GM19043 (cell line): ENCODE measurements at regions not wholly inside any gene's neighbourhood (a gene's known extent, or its start where the extent isn't known, plus 50 kb on each side); places are given as distances from the start of the nearest gene placed in this dataset.
"Not testable (repeated sequence)": the region's sequence is repeated elsewhere in the genome, so short reads cannot be mapped to it uniquely, and the experiment has no call there.

Experiments
- ATAC-seq: cut with Tn5 transposase; IDR thresholded peaks from one replicate; pipeline ENCODE4 v1.9.1; 2021; ENCODE audit warnings: low read depth; ENCODE audit not compliant: unreplicated experiment

DNA sequence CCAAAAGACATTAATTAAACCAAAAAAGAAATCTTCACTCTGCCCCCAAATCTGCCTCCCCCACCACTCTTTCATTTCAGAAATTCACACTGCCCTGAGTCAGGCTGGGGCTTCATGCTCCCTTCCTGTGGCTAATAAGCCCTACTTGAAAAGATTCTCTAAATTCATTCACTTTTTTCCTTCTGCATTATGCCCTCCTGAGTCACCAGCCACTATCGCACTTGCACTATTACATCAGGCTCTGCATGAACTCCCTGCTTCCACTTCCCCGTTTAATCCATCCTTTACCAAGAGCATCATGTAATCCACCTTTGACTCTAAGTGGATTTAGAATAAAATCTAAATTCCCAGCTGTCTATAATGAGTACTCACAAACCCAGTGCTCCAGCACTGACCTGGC, 295.4 kb upstream of the KLF3 start:
- ATAC-seq, result no peak

DNA sequence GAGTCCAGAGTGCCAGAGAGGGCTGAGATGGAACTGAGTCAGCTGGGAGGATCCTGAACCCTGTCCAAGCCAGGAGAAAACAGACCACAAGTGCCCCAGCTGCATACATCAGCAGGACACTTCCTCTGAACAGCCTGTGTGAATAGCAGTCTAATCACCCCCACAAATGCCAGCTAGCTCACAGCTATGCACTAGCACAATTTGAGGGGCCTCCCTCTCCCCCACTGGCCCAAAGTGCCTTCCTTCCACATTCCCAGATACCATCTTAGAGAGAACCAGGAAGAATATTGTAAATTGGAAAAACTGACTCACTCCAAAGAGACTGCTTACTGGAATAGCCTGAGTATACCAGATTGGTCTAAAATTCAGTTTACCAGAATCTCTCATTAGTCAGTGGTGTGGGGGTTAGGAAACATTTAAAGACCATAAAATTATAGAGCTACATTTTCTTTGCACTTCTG, 292.6 kb upstream of the KLF3 start:
- ATAC-seq, result no peak

DNA sequence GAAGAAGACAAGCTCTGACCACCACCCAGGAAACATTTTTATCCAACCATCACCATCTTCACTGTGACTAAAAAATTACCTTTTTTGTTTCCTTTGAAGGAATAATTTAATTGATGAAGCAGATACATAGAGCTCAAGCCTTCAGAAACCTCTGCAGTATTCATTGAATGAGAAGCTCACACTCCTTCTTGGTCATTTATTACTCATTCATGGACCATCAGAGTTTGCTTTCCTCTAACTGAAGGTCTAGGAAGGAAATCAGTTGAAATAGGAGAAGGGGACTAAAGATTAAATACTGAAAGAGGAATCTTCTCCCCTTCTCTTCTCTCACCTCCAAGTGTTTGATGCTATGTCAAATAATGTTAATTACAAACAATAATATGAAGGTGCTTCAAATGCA, 290.6 kb upstream of the KLF3 start:
- ATAC-seq, result no peak

DNA sequence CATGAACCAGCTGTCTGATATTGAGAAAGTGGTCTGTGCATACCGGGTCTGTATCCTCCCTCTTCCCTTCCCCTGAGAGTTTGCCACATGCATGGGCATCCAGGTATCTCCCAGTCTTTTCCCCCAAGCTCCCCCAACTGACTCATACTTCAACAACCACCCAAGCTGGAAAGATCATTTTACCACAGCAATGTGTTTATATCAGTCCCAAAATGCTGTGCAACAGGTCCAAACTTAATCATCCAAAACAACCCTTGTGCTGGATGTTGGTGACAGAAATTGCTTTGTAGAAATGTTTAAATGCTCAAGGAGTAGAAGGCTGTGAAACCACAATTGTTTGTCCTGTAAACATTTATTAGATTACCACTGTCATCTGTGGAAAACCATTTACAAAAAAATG, 286.8 kb upstream of the KLF3 start:
- ATAC-seq, result no peak

DNA sequence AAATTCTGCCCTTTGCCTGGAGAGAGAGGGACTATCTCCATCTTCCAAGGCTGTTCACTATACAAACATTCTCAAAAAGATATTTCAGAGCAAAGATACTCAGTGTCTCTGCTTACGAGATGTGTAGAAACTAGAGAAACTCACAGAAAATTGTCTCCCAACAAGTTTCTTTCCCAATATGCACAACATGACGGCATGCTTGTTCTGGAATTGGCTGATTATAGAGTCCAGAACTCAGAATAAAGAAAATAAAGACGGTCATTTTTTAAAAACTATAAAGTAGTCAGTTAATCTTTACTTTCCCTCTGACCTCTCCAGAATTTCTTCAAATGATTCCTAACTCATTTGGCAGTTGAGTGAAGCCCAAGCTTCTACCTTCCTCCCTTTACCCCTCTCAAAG, 285.5 kb upstream of the KLF3 start:
- no peak for ATAC-seq

DNA sequence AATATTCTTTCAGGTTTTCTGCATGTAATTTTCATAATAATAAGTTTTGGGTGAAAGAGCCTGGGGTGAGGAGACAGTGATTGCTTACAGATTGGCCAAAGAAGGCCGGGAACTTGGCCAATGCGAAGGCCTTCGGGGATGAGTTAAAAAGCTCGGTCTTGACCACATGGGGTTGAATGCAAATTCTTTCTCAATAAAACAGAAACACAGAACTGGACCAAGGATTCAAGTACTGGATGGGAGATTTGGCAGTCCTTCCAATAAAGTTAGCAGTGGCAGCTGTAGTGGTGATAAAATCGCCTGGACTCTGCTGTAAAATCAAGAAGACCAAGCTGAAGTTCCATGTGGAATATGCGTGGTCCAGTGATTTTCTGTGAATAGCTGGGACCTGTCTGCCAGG, 282.2 kb upstream of the KLF3 start:
- ATAC-seq, result no peak

DNA sequence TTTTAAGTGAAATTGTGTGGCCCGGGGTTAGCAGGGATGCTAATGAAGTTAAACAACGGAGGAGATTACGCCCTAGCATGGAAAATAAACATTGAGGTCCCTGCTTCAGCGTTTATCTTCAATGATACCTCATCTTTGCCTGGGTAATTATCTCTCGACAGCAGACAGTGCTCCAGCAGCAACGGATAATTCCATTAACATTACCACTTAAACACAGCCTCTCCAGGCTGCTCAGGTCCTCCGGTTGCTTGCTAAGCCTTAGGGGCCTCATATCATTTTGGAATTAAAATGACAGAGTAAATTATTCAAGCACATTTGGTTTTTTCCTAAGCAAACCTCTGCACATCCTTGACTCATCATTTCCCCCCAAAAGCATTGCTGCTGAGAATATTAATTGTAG, 281.5 kb upstream of the KLF3 start:
- no peak for ATAC-seq

DNA sequence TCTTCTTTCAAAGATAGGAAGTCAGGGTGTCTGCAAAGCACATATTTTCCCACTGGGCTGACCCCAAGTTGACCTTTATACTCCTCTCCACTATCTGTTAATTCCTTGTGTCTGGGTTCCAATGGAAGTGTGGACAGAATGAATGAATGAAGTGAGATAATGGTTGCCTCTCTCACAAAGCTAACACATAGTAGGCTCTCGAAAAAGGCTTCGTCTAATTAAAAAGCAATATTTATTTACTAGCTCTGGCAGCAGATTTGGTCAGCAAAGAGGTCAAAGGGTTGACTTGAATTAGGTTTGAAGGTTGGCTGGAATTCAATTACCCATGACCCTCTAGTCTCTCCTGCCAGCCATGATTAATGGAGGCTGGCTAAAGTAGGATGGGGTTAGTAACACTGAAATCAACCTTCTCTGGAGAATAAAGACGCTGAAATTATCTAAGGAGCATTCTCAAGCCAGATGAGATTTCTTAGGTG, 280.3 kb upstream of the KLF3 start:
- ATAC-seq, result no peak

DNA sequence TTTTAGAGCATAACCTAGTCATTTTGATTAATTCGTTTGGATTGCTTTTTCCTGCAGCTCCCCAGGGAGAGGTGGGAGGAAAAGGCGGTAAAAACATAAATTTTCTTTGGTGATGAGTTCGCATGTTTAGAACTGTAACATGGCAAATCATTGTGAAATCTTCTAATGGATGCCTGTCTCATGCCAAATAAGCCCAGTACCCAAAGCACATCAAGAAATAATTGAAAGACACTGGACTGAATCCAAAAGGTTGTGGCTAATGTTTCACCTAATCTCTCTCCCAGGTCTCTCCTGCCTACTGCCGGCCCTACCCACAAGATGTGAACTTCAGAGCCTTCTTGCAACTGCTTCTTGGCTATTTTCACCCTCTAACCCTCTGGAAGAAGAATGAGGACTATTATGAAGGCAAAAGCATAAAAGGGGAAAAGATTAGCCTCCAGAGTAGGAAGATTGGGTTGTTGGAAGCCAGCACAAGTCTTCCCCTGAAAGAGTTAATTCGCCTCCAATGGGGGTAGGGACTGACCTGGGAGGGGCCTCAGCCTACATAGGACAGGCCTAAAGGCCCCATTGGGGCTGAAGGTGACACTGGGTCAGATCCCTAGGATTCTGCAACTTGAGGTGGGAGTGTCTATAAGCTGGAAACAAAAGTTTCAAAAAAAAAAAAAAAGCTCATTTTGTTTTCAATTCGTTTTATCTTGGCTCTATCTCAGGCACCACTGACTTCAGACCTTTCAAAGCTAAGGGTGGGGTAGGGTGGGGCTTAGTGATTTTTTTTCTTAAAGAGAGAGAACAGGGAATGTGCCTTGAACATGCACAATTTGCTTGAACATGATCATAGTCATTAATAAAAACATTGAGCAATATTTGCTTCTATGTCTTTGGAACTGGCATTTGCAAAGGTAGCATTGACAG, 278.6 kb upstream of the KLF3 start:
- ATAC-seq, result no peak

DNA sequence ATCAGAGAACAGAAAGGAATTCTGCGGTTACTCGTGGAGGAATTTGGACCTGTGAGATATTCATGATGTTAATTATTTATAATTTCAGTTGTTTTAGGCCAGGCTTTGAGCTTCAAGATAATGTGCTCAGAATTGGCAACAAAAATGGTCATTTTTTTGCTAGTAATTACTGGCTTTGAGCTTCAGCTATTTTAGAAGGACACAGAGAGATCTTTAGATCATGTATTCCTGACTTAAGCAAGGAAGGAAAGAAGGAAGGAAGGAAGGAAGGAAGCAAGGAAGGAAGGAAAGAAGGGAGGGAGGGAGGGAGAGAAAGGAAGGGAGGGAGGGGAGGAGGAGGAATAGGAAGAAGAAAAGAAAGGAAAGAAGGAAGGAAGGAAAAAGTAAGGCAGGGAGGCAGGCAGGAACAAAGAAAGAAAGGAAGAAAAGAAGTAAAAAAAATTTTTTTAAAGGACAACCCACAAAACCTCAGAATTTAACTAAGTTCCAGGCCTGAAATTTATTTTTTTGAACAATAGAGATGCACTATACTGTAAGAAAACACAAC, 277.9 kb upstream of the KLF3 start:
- ATAC-seq, result no peak

DNA sequence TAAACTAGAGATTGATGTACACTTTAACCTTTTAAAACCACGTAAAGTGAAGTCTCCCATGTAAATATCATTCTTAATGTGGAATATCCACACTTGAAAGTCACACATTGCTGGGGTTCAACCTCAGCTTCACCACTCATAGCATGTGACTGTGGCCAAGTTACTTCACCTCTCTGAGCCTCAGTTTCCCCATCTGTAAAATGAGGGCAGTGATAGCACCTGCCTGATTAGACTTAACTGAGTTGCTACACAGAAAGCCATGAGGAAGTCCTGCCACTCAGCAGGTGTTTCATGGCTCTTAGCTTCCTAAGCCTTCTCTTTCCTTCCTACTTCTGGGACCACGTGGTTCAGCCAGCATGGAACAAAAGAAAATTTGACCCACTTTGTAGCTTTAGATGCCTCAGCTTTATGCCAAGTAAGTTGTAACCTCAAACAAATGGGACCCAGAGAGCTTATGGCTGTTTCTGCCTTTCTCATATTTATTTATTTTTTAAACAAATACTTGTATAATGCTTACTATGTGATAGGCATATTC, 277.3 kb upstream of the KLF3 start:
- no peak for ATAC-seq

DNA sequence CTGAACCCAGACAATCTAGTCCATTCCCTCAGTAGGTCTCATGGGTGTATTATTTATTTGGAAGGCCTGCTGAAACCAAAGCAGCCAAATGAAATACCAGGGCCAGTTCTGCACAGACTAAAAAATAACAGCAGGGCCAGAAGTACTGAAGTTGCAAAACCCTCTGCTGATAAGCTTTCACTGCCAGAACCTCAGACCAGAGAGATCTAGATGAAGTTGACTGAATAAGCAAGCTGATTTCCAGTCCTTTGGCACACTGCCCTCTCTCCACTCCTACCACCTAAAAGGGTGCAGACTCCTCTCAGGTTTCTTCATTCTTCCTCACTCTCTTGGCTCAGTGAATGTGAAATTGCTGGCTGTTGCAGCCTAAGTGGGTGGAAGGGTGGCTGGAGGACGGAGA, 276.7 kb upstream of the KLF3 start:
- ATAC-seq, result no peak

DNA sequence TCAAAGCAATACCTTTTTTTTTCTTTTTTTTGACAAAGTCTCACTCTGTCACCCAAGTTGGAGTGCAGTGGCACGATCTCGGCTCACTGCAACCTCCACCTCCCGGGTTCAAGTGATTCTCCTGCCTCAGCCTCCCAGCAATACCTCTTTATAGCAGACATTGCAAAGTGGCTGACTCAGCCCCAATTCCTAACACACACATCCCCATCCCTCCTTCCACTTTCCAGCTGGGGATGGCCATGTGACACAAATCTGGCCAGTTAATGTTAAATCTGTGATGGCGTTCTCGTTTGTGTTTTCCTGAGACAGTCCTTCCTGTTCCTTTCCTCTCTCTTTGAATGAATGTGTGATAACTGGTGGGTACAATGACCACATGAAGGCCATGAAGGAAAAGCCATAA, 276.2 kb upstream of the KLF3 start:
- no peak for ATAC-seq

DNA sequence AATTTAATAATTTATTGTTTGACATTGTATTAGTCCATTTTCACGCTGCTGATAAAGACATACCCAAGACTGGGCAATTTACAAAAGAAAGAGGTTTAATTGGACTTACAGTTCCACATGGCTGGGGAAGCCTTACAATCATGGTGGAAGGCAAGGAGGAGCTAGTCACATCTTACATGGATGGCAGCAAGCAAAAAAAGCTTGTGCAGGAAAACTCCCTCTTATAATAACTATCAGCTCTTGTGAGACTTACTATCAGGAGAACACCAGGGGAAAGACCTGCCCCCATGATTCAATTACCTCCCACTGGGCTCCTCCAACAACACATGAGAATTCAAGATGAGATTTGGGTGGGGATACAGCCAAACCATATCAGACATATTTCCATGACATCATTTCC, 275.1 kb upstream of the KLF3 start:
- ATAC-seq, result not testable (repeated sequence)

DNA sequence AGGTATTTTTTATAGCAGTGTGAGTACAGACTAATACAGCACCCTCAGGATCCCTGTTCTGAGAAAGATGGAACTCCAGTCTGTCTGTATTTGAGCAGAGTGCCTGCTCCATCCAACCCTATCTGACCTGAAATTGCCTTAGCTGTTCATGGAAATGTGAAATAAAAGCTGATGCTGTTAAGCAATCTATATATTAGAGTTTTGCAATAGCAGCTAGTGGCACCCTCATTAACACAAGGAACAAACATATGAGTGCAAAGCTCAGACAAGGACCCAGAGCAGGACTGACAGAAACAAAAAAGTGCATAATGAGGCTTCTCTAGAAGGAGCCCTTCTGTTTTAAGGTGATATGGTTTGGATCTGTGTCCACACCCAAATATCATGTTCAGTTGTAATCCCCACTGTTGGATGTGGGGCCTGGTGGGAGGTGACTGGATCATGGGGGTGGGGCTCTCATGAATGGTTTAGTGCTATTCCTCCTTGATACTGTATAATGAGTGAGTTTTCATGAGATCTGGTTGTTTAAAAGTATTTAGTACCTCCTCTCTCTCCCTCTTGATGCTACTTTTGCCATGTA, 272.9 kb upstream of the KLF3 start:
- ATAC-seq, result no peak

DNA sequence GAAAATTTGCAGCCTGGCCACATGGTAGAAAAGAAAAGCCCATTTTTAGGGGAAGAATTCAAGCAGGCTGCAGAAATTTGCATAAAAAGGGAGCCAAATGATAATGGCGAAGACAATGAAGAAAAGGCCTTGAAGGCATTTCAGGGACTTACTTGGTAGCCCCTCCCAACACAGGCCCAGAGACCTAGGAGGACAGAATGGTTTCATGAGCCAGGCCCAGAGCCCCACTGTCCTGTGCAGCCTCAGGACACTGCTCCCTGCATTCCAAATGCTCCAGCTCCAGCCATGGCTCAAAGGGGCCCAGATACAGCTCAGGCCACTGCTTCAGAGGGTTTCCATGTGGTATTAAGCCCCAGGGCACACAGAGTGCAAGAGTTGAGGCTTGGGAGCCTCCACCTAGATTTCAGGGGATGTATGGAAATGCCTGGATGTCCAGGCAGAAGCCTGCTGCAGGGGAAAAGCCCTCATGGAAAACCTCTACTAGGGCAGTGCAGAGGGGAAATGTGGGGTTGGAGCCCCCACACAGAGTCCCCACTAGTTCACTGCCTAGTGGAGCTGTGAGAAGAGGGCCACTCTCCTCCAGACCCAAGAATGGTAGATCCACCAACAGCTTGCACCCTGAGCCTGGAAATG, 271.7 kb upstream of the KLF3 start:
- ATAC-seq, result no peak

DNA sequence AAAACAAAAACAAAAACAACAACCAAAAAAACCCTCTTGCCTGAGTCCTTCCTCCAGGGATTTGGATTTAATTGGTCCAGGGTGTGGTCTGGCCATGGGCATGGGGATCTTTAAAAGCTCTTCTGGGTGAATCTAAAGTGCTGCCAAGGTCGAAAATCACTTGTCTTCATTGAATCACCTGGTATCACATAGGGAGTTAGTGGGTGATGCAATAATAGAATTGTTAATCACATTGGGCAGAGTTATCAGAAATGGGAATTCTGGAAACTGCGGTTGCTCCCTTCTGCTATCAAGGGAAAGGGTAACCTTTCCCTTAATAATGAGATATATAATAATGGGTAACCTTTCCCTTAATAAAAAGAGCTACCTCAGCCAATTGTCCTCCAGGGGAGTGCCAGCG, 267.9 kb upstream of the KLF3 start:
- no peak for ATAC-seq

DNA sequence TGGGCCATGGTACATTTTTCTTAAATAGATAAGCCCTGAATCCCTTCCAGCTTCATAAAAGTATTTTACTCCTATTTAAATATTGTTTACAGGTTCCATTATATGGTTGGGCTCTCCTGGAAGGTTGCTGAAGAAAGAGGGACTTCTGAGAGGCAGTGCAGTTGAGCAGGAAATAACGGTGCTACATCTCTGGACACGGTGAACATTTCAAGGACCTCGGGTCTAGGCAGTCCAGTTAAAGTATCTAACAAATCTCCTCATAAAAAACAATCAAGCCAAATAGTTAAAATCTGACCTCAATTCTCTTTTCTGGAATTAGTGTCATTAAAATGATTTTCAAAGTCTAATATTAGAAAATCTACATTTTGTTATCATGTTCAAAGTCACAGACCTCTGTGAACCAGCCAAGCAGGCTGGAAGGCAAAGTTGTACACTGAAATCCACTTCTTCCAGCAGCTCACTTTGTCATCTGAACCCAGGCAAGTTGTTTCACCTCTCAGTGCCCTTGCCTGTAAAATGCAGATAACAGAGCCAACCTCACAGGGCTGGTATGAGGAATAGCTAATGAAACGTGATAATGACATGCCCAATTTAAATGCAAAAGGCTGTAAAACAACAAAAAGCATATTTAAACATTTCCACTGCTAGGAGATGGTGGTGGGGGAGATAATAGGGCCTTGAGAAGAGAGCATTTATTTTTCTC, 267.0 kb upstream of the KLF3 start:
- ATAC-seq, result no peak

DNA sequence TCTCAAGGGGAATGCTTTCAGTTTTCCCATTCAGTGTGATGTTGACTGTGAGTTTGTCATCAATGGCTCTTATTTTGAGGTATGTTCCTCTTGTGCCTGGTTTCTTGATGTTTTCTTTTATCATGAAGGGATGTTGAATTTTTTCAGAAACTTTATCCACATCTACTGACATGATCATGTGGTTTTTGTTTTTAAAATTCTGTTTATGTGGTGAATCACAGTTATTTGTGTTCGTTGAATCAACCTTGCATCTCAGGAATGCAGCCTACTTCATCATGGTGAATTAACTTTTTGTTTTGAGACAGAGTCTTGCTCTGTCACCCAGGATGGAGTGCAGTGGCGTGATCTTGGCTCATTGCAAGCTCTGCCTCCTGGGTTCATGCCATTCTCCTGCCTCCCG, 263.1 kb upstream of the KLF3 start:
- no peak for ATAC-seq

DNA sequence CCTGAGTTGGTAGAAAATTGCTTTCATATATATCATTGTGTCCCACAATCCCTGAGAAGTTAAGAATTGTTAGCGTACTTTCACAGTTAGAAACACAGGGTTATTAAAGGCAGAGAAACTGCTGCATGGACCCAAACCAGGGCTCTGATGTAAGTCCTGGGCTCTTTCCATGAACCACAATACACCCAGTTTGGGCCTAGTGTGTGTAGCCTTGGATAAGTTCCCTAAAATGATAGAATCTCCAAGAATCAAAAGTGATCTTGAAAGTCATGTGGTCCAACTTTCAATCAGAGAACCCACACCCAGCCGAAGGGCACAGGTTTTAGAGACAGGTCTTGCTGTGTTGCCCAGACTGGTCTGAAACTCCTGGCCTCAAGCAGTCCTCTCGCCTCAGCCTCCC, 257.8 kb upstream of the KLF3 start:
- no peak for ATAC-seq

DNA sequence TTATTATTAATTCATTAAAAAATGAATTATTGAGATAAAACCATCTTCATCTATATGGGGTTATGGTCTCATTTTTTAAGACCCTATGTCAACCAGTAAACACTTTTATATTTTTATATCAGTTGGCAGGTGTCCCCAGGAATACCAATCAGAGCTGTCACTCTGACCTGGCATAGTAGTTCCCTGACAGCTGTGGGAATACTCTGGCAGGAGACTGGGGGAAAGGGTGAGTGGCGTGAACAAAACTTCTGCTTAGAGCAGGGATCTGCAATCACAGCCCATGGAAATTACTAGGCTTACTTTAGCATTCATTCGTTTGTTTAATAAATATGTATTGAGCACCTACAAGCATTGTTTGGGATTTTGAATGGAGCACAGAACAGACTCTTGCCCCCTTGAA, 254.1 kb upstream of the KLF3 start:
- no peak for ATAC-seq
